Endothelial cell of umbilical vein (primary cell): ENCODE measurements at regions not wholly inside any gene's neighbourhood (a gene's known extent, or its start where the extent isn't known, plus 50 kb on each side); places are given as distances from the start of the nearest gene placed in this dataset.

ENCODE experiments used
- BruUV-seq: library from RNA; stranded (reverse); fragments of 400-500 nt; replicated peaks from 2 replicates; lab custom pipeline; 2021; lab: Mats Ljungman, UMichigan
- CTCF ChIA-PET: fragments of 300-600, 350-600 bp; sonication (Branson Sonifier 250); formaldehyde crosslinking; loops from one replicate; lab custom pipeline; 2021; ENCODE audit warnings: antibody characterized with exemption, inconsistent platforms; lab: Charles Lee
- POLR2A ChIA-PET: fragments of 300-600, 350-600 bp; sonication (Branson Sonifier 250); formaldehyde crosslinking; loops from one replicate; lab custom pipeline; 2021; ENCODE audit warnings: antibody characterized with exemption, inconsistent platforms; lab: Charles Lee
- DNase-seq: peaks from one replicate; pipeline ENCODE4 v3.0.0-alpha.2; 2011; ENCODE audit warnings: low read depth, low spot score
- FAIRE-seq: peaks from 2 replicates; lab custom pipeline; 2011; peaks lifted over from hg19 to GRCh38; lab: Jason Lieb, UNC
- H2AFZ ChIP-seq: 2 replicates; pipeline ENCODE4 v1.6.0; 2012; ENCODE audit warnings: low read depth, low read length, control low read depth, inconsistent platforms
- H3K27ac ChIP-seq: 2 replicates; pipeline ENCODE4 v1.5.1; 2011; ENCODE audit warnings: low read depth, mild to moderate bottlenecking, control low read depth, low read length, moderate library complexity; ENCODE audit not compliant: insufficient read depth
- H3K27me3 ChIP-seq, 2 experiments: 2 replicates each; pipeline versions ENCODE4 v1.6.0 to v1.6.1; 2011; ENCODE audit warnings: low read length in 2 of 2, mixed read lengths in 1 of 2; ENCODE audit not compliant: control insufficient read depth in 2 of 2, insufficient read depth in 2 of 2
- H3K36me3 ChIP-seq, 2 experiments: 2 replicates in 1 of 2; 3 replicates in 1 of 2; pipeline ENCODE4 v1.5.1; 2011; ENCODE audit warnings: low read length in 2 of 2, mild to moderate bottlenecking in 1 of 2, moderate library complexity in 1 of 2; ENCODE audit not compliant: control insufficient read depth in 2 of 2, insufficient read depth in 2 of 2; ENCODE audit errors: extremely low read depth in 1 of 2
- H3K4me1 ChIP-seq: 3 replicates; pipeline ENCODE4 v1.5.1; 2011; ENCODE audit warnings: mild to moderate bottlenecking, low read length; ENCODE audit not compliant: control insufficient read depth, insufficient read depth; ENCODE audit errors: extremely low read depth
- H3K4me2 ChIP-seq: 2 replicates; pipeline ENCODE4 v1.6.1; 2011; ENCODE audit warnings: low read length, control low read depth, mixed read lengths; ENCODE audit not compliant: insufficient read depth
- H3K4me3 ChIP-seq, 3 experiments: fragments of 200-600 bp in 1 of 3; sonication (generic), shearing (Covaris generic) in 1 of 3; replicated peaks in 1 of 3; 2 replicates each; pipeline ENCODE4 v1.5.1; 2011 to 2016; ENCODE audit warnings: control low read depth in 3 of 3, low read length in 3 of 3, mild to moderate bottlenecking in 2 of 3, inconsistent platforms in 1 of 3, low read depth in 1 of 3, moderate library complexity in 1 of 3; ENCODE audit not compliant: insufficient read depth in 1 of 3
- H3K79me2 ChIP-seq: 2 replicates; pipeline ENCODE4 v1.6.0; 2012; ENCODE audit warnings: low read length, inconsistent platforms; ENCODE audit not compliant: control insufficient read depth, insufficient read depth
- H3K9ac ChIP-seq: replicated peaks from 2 replicates; pipeline ENCODE3; 2011; ENCODE audit warnings: low read length, control low read depth; ENCODE audit not compliant: insufficient read depth; ENCODE audit errors: extremely low read depth
- H3K9me1 ChIP-seq: replicated peaks from 3 replicates; pipeline ENCODE4 v1.6.0; 2011; ENCODE audit warnings: mild to moderate bottlenecking, low read length; ENCODE audit not compliant: control insufficient read depth, insufficient read depth; ENCODE audit errors: extremely low read depth
- H3K9me3 ChIP-seq: replicated peaks from 2 replicates; pipeline ENCODE4 v1.5.1; 2012; ENCODE audit warnings: low read length, inconsistent platforms; ENCODE audit not compliant: control insufficient read depth, insufficient read depth
- H4K20me1 ChIP-seq: replicated peaks from 2 replicates; pipeline ENCODE3; 2011; ENCODE audit warnings: mild to moderate bottlenecking, low read length; ENCODE audit not compliant: control insufficient read depth, insufficient read depth; ENCODE audit errors: extremely low read depth
- EZH2 ChIP-seq: IDR thresholded peaks from 2 replicates; pipeline ENCODE4 v1.6.1; 2012; ENCODE audit warnings: borderline replicate concordance, low read depth, mild to moderate bottlenecking, moderate library complexity, low read length, inconsistent platforms; ENCODE audit not compliant: severe bottlenecking
- FOS ChIP-seq: IDR thresholded peaks from 2 replicates; pipeline ENCODE4 v1.6.1; 2011; ENCODE audit warnings: mild to moderate bottlenecking, low read length, moderate library complexity, borderline replicate concordance; ENCODE audit not compliant: insufficient read depth
- GATA2 ChIP-seq: IDR thresholded peaks from 2 replicates; pipeline ENCODE4 v1.7.0; 2011; ENCODE audit warnings: low read depth, mild to moderate bottlenecking, moderate library complexity, mixed read lengths, low read length; ENCODE audit not compliant: insufficient read length, insufficient read depth
- JUN ChIP-seq: IDR thresholded peaks from 2 replicates; pipeline ENCODE4 v1.6.1; 2011; ENCODE audit warnings: borderline replicate concordance, low read depth; ENCODE audit not compliant: insufficient read length, insufficient read depth
- MYC ChIP-seq: IDR thresholded peaks from one replicate; pipeline ENCODE4 v1.6.1; 2011; ENCODE audit warnings: mild to moderate bottlenecking, low read depth, low read length
- POLR2A ChIP-seq: IDR thresholded peaks from 2 replicates; pipeline ENCODE4 v1.6.1; 2012; ENCODE audit warnings: low read depth, mild to moderate bottlenecking, control low read depth, low read length
- POLR2AphosphoS5 ChIP-seq: IDR thresholded peaks from 2 replicates; pipeline ENCODE4 v1.6.1; 2012; ENCODE audit warnings: low read depth, mild to moderate bottlenecking, control low read depth, low read length, moderate library complexity; ENCODE audit not compliant: insufficient read depth
- dilution Hi-C: fragments of 300-500 bp; cut with MboI; formaldehyde crosslinking; loops from one replicate; pipeline ENCODE4 v1.15.0; 2019; ENCODE audit warnings: low sequenced_read_pairs; ENCODE audit not compliant: extremely low pct_ligation_motif_present
- intact Hi-C: fragments of 100-400 bp; cut with micrococcal nuclease; formaldehyde crosslinking; loops from one replicate; pipeline ENCODE4 v1.10.0; 2022
- TF ChIP-seq, protein P1 (sequence below): IDR thresholded peaks from 2 replicates; pipeline ENCODE4 v1.6.1; 2011; ENCODE audit not compliant: insufficient read depth, insufficient read length
- TF ChIP-seq, protein P2 (sequence below), 2 donors: IDR thresholded peaks; 1 replicate in 1 of 2; 2 replicates in 1 of 2; pipeline ENCODE4 v1.5.1; 2011; ENCODE audit warnings: low read length in 2 of 2, mild to moderate bottlenecking in 2 of 2, moderate library complexity in 2 of 2, control low read depth in 1 of 2, inconsistent platforms in 1 of 2, low read depth in 1 of 2; ENCODE audit not compliant: insufficient read depth in 1 of 2; ENCODE audit errors: extremely low read depth in 1 of 2

DNA sequence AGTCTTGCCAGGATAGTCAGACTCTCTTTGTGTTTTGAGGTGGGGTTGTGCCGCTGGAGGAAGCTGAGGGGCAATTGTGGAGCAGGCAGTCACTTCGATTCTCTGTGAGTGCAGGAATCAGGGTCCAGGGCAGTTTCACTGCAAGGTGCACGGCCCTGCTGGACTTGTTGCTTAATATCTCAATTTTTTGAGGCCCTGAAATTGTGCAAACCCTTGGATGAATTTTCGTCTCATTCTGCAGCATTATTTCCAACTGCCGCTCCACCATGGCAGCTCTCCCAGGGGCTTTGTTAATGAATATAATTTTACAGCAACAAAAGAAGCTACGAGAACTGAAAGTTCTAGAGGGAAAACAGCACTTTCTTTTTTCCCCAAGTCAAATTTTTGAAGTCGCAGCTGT lies 531.9 kb downstream of the QKI start:
- FAIRE-seq = no peak
- intact Hi-C loops = no loop called here

More for the DNA sequence above, 531.9 kb downstream of the QKI start:
- no peak for TF ChIP-seq POLR2AphosphoS5
- TF ChIP-seq, protein P1, sequence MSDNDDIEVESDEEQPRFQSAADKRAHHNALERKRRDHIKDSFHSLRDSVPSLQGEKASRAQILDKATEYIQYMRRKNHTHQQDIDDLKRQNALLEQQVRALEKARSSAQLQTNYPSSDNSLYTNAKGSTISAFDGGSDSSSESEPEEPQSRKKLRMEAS = no peak
- TF ChIP-seq FOS = no peak
- TF ChIP-seq EZH2 = no peak
- no peak for TF ChIP-seq POLR2A
- TF ChIP-seq JUN = no peak
- no peak for TF ChIP-seq MYC
- TF ChIP-seq, protein P2, sequence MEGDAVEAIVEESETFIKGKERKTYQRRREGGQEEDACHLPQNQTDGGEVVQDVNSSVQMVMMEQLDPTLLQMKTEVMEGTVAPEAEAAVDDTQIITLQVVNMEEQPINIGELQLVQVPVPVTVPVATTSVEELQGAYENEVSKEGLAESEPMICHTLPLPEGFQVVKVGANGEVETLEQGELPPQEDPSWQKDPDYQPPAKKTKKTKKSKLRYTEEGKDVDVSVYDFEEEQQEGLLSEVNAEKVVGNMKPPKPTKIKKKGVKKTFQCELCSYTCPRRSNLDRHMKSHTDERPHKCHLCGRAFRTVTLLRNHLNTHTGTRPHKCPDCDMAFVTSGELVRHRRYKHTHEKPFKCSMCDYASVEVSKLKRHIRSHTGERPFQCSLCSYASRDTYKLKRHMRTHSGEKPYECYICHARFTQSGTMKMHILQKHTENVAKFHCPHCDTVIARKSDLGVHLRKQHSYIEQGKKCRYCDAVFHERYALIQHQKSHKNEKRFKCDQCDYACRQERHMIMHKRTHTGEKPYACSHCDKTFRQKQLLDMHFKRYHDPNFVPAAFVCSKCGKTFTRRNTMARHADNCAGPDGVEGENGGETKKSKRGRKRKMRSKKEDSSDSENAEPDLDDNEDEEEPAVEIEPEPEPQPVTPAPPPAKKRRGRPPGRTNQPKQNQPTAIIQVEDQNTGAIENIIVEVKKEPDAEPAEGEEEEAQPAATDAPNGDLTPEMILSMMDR (IDR thresholded peaks at IDR 0.05; ENCODE audit: extremely low read depth in 1 of 2, insufficient read depth in 1 of 2, low read depth in 1 of 2, low read length in 2 of 2) = no peak
- no peak for TF ChIP-seq GATA2
- no TSS peak for BruUV-seq
- no peak overlapping the region for H3K9ac ChIP-seq
- no peak overlapping the region for H3K27ac ChIP-seq
- no peak for DNase-seq
- no peaks in the 10 kb centered on the region for H3K9me1 ChIP-seq
- no peaks in the 10 kb centered on the region for H3K4me1 ChIP-seq
- ChIA-PET POLR2A (no interaction called here), CTCF (interaction anchor here (0.8 to 2.2 kb wide), 4 partner anchors 10 to 20 kb away, joined by 3 to 7 read pairs (median 3); no protein-coding TSS in a partner anchor)
- dilution Hi-C loops = no loop called here
- no peaks in the 10 kb centered on the region for H4K20me1 ChIP-seq
- no peaks in the 10 kb centered on the region for H3K79me2 ChIP-seq
- peaks cover 0 to 2% of the 10 kb centered on the region in 2 experiments for H3K27me3 ChIP-seq
- H3K4me3 ChIP-seq = no peak overlapping the region
- H3K9me3 ChIP-seq = no peaks in the 10 kb centered on the region
- H3K36me3 ChIP-seq = no peaks in the 10 kb centered on the region
- no peak overlapping the region for H3K4me2 ChIP-seq
- no peak overlapping the region for H2AFZ ChIP-seq
